T-cell (primary cell): ENCODE measurements at regions not wholly inside any gene's neighbourhood (a gene's known extent, or its start where the extent isn't known, plus 50 kb on each side); places are given as distances from the start of the nearest gene placed in this dataset.

Source experiments
- ATAC-seq, 4 experiments: fragments of 200-7000 bp in 3 of 4; fragments of 150-1000 bp in 1 of 4; cut with Tn5 transposase; replicated peaks in 1 of 4; 1 replicate in 3 of 4; 2 replicates in 1 of 4; pipeline ENCODE4 v1.10.0; 2021; ENCODE audit warnings: moderate library complexity in 3 of 4, mild to moderate bottlenecking in 2 of 4, moderate number of reproducible peaks in 1 of 4
- CTCF ChIA-PET, 2 donors: fragments of 300-600 bp; sonication (Branson Sonifier 250); formaldehyde crosslinking; loops; one replicate each; lab custom pipeline; 2022; ENCODE audit warnings: antibody characterized with exemption in 2 of 2; lab: Charles Lee
- POLR2A ChIA-PET, 2 donors: fragments of 300-600 bp; sonication (Branson Sonifier 250); formaldehyde crosslinking; loops; one replicate each; lab custom pipeline; 2022; ENCODE audit warnings: antibody characterized with exemption in 2 of 2; lab: Charles Lee
- DNase-seq, 35 experiments: peaks; one replicate each; pipeline versions ENCODE4 v3.0.0 to v3.0.0-alpha.2; 2013 to 2023
- H3K27ac ChIP-seq: one replicate; pipeline ENCODE4 v1.5.1; 2013; ENCODE audit warnings: low read length
- H3K27me3 ChIP-seq, 2 experiments: replicated peaks in 1 of 2; 1 replicate in 1 of 2; 2 replicates in 1 of 2; pipeline versions ENCODE4 v1.6.1 to v1.7.0; 2013; ENCODE audit warnings: low read length in 1 of 2, mixed read lengths in 1 of 2; ENCODE audit not compliant: control insufficient read depth in 2 of 2, insufficient read depth in 2 of 2; ENCODE audit errors: extremely low read depth in 1 of 2
- H3K36me3 ChIP-seq, 2 donors: 1 replicate in 1 of 2; 2 replicates in 1 of 2; pipeline versions ENCODE4 v1.6.1 to v1.7.0; 2013; ENCODE audit warnings: low read length in 1 of 2; ENCODE audit not compliant: control insufficient read depth in 2 of 2, insufficient read depth in 1 of 2; ENCODE audit errors: extremely low read depth in 1 of 2
- H3K4me1 ChIP-seq, 2 experiments: 1 replicate in 1 of 2; 2 replicates in 1 of 2; pipeline versions ENCODE4 v1.6.1 to v1.7.0; 2013; ENCODE audit warnings: low read length in 2 of 2, mixed read lengths in 1 of 2; ENCODE audit not compliant: insufficient read depth in 2 of 2, control insufficient read depth in 1 of 2; ENCODE audit errors: extremely low read depth in 1 of 2
- H3K4me3 ChIP-seq, 2 donors: 1 replicate in 1 of 2; 2 replicates in 1 of 2; pipeline versions ENCODE4 v1.5.1 to v1.7.0; 2013; ENCODE audit warnings: mild to moderate bottlenecking in 2 of 2, low read length in 1 of 2, moderate library complexity in 1 of 2; ENCODE audit not compliant: control insufficient read depth in 1 of 2; ENCODE audit errors: extremely low read depth in 1 of 2
- H3K9me3 ChIP-seq: 2 replicates; pipeline ENCODE4 v1.7.0; 2013
- H3K27ac Mint-ChIP-seq, 2 donors: one replicate each; pipeline ENCODE4 v1.8.0; 2020 to 2021; ENCODE audit warnings: mild to moderate bottlenecking in 2 of 2, mixed read lengths in 2 of 2
- H3K27me3 Mint-ChIP-seq, 2 donors: one replicate each; pipeline ENCODE4 v1.8.0; 2021 to 2022; ENCODE audit warnings: mixed read lengths in 2 of 2
- H3K36me3 Mint-ChIP-seq: one replicate; pipeline ENCODE4 v1.8.0; 2021; ENCODE audit warnings: mixed read lengths
- H3K4me1 Mint-ChIP-seq, 3 donors: one replicate each; pipeline ENCODE4 v1.8.0; 2020 to 2022; ENCODE audit warnings: mixed read lengths in 3 of 3, mild to moderate bottlenecking in 1 of 3
- H3K4me3 Mint-ChIP-seq, 3 donors: one replicate each; pipeline ENCODE4 v1.8.0; 2020 to 2022; ENCODE audit warnings: mild to moderate bottlenecking in 3 of 3, mixed read lengths in 3 of 3, moderate library complexity in 3 of 3
- H3K9me3 Mint-ChIP-seq, 3 donors: one replicate each; pipeline ENCODE4 v1.8.0; 2020 to 2022; ENCODE audit warnings: mixed read lengths in 3 of 3
- WGBS: methylation state at CpG from one replicate; pipeline ENCODE4 v1.1.5; 2013; ENCODE audit warnings: missing lambda C conversion rate; ENCODE audit not compliant: insufficient coverage; 5-methylcytosine and 5-hydroxymethylcytosine counted together

GRCh38 chr3:81439108-81439507 is 322.3 kb downstream of the GBE1 start:
- Mint-ChIP-seq H3K36me3 (no peaks in the 10 kb centered on the region), H3K4me3 (no peak overlapping the region), H3K9me3 (peaks cover 0 to 13% (median 10%) of the 10 kb centered on the region in 3 donors), H3K4me1 (no peaks in the 10 kb centered on the region), H3K27ac (no peak overlapping the region), H3K27me3 (no peaks in the 10 kb centered on the region)
- no peaks in the 10 kb centered on the region for H3K4me1 ChIP-seq
- no peak for ATAC-seq
- no peaks in the 10 kb centered on the region for H3K36me3 ChIP-seq
- H3K4me3 ChIP-seq = no peak overlapping the region
- H3K27me3 ChIP-seq = no peaks in the 10 kb centered on the region
- no peak overlapping the region for H3K27ac ChIP-seq
- no peaks in the 10 kb centered on the region for H3K9me3 ChIP-seq
- WGBS = no CpG with 5 or more reads among the region's 1 CpG
- POLR2A ChIA-PET = no interaction called here
- no peak for DNase-seq
- CTCF ChIA-PET = no interaction called here

GRCh38 chr3:81437683-81438082 is 323.8 kb downstream of the GBE1 start:
- Histone ChIP-seq H3K4me1 (no peaks in the 10 kb centered on the region), H3K27ac (no peak overlapping the region), H3K9me3 (no peaks in the 10 kb centered on the region), H3K4me3 (no peak overlapping the region), H3K27me3 (no peaks in the 10 kb centered on the region), H3K36me3 (no peaks in the 10 kb centered on the region)
- H3K4me1 Mint-ChIP-seq = no peaks in the 10 kb centered on the region
- CTCF ChIA-PET = no interaction called here
- H3K9me3 Mint-ChIP-seq = peaks cover 0 to 13% (median 10%) of the 10 kb centered on the region in 3 donors
- H3K27ac Mint-ChIP-seq = no peak overlapping the region
- 94% methylated on average over 2 of the region's 3 CpGs for WGBS
- POLR2A ChIA-PET = no interaction called here
- DNase-seq = no peak
- H3K36me3 Mint-ChIP-seq = no peaks in the 10 kb centered on the region
- H3K4me3 Mint-ChIP-seq = no peak overlapping the region
- H3K27me3 Mint-ChIP-seq = no peaks in the 10 kb centered on the region
- no peak for ATAC-seq

GRCh38 chr3:81436182-81436581 is 325.3 kb downstream of the GBE1 start:
- H3K4me3 ChIP-seq = no peak overlapping the region
- ChIA-PET POLR2A (no interaction called here), CTCF (no interaction called here)
- H3K27ac ChIP-seq = no peak overlapping the region
- no peaks in the 10 kb centered on the region for H3K27me3 ChIP-seq
- Mint-ChIP-seq H3K4me1 (no peaks in the 10 kb centered on the region), H3K4me3 (no peak overlapping the region), H3K27me3 (no peaks in the 10 kb centered on the region), H3K9me3 (peaks cover 0 to 14% (median 5%) of the 10 kb centered on the region in 3 donors), H3K36me3 (no peaks in the 10 kb centered on the region), H3K27ac (no peak overlapping the region)
- no peaks in the 10 kb centered on the region for H3K9me3 ChIP-seq
- DNase-seq (no peak), ATAC-seq (no peak)
- no peaks in the 10 kb centered on the region for H3K36me3 ChIP-seq
- no peaks in the 10 kb centered on the region for H3K4me1 ChIP-seq
- 40% methylated on average over 1 of the region's 3 CpGs for WGBS

GRCh38 chr3:81435050-81435449 is 326.4 kb downstream of the GBE1 start:
- H3K4me1 Mint-ChIP-seq = no peaks in the 10 kb centered on the region
- WGBS = no CpG with 5 or more reads among the region's 1 CpG
- CTCF ChIA-PET = no interaction called here

GRCh38 chr3:81434161-81434560 is 327.3 kb downstream of the GBE1 start:
- POLR2A ChIA-PET = no interaction called here
- WGBS = no CpG with 5 or more reads among the region's 3 CpGs
- Mint-ChIP-seq H3K27me3 (no peaks in the 10 kb centered on the region), H3K4me3 (no peak overlapping the region), H3K9me3 (peaks cover 0 to 6% (median 5%) of the 10 kb centered on the region in 3 donors), H3K27ac (no peak overlapping the region), H3K36me3 (no peaks in the 10 kb centered on the region), H3K4me1 (no peaks in the 10 kb centered on the region)
- Histone ChIP-seq H3K27me3 (no peaks in the 10 kb centered on the region), H3K27ac (no peak overlapping the region), H3K9me3 (no peaks in the 10 kb centered on the region), H3K4me1 (no peaks in the 10 kb centered on the region), H3K36me3 (no peaks in the 10 kb centered on the region), H3K4me3 (no peak overlapping the region)
- no peak for DNase-seq
- CTCF ChIA-PET = no interaction called here
- no peak for ATAC-seq

More at GRCh38 chr3:81435050-81435449, 326.4 kb downstream of the GBE1 start:
- Histone ChIP-seq H3K36me3 (no peaks in the 10 kb centered on the region), H3K4me3 (no peak overlapping the region), H3K27me3 (no peaks in the 10 kb centered on the region), H3K4me1 (no peaks in the 10 kb centered on the region), H3K9me3 (no peaks in the 10 kb centered on the region), H3K27ac (no peak overlapping the region)
- Mint-ChIP-seq H3K36me3 (no peaks in the 10 kb centered on the region), H3K9me3 (peaks cover 0 to 9% (median 5%) of the 10 kb centered on the region in 3 donors), H3K27me3 (no peaks in the 10 kb centered on the region), H3K4me3 (no peak overlapping the region), H3K27ac (no peak overlapping the region)
- ATAC-seq (no peak), DNase-seq (no peak)
- POLR2A ChIA-PET = no interaction called here

- ATAC-seq (no peak), DNase-seq (no peak)
- no peaks in the 10 kb centered on the region for H3K27me3 ChIP-seq
- Mint-ChIP-seq H3K27ac (no peak overlapping the region), H3K27me3 (no peaks in the 10 kb centered on the region), H3K9me3 (peaks cover 0 to 5% (median 4%) of the 10 kb centered on the region in 3 donors), H3K36me3 (no peaks in the 10 kb centered on the region), H3K4me1 (no peaks in the 10 kb centered on the region), H3K4me3 (no peak overlapping the region)
- H3K9me3 ChIP-seq = no peaks in the 10 kb centered on the region
- POLR2A ChIA-PET = no interaction called here
- no peak overlapping the region for H3K27ac ChIP-seq
- H3K4me3 ChIP-seq = no peak overlapping the region
- no peaks in the 10 kb centered on the region for H3K36me3 ChIP-seq
- CTCF ChIA-PET = no interaction called here
- WGBS = no CpG with 5 or more reads among the region's 3 CpGs
- H3K4me1 ChIP-seq = no peaks in the 10 kb centered on the region
Observed at GRCh38 chr3:81433675-81434074, 327.8 kb downstream of the GBE1 start.

GRCh38 chr3:81432456-81432855 is 329.0 kb downstream of the GBE1 start:
- ChIA-PET POLR2A (no interaction called here), CTCF (no interaction called here)
- no peaks in the 10 kb centered on the region for H3K4me1 ChIP-seq
- Mint-ChIP-seq H3K36me3 (no peaks in the 10 kb centered on the region), H3K4me1 (no peaks in the 10 kb centered on the region), H3K27ac (no peak overlapping the region), H3K27me3 (no peaks in the 10 kb centered on the region), H3K4me3 (no peak overlapping the region), H3K9me3 (peaks cover 0 to 5% (median 4%) of the 10 kb centered on the region in 3 donors)
- no peaks in the 10 kb centered on the region for H3K9me3 ChIP-seq
- no peaks in the 10 kb centered on the region for H3K36me3 ChIP-seq
- DNase-seq (no peak), ATAC-seq (no peak)
- H3K4me3 ChIP-seq = no peak overlapping the region
- 93% methylated on average over 2 of the region's 2 CpGs for WGBS
- no peaks in the 10 kb centered on the region for H3K27me3 ChIP-seq
- no peak overlapping the region for H3K27ac ChIP-seq
